Mesendoderm (in vitro differentiated cells): ENCODE measurements at regions not wholly inside any gene's neighbourhood (a gene's known extent, or its start where the extent isn't known, plus 50 kb on each side); places are given as distances from the start of the nearest gene placed in this dataset.

Experiments used
- DNase-seq: peaks from one replicate; pipeline ENCODE4 v3.0.0; 2013
- H2AK5ac ChIP-seq: 2 replicates; pipeline ENCODE4 v1.6.1; 2013; ENCODE audit warnings: low read length, inconsistent platforms
- H2BK120ac ChIP-seq: 2 replicates; pipeline ENCODE4 v1.6.1; 2013; ENCODE audit warnings: low read depth, mild to moderate bottlenecking, low read length, moderate library complexity, mixed read lengths
- H2BK15ac ChIP-seq: replicated peaks from 2 replicates; pipeline ENCODE4 v1.6.1; 2013; ENCODE audit warnings: low read depth, mild to moderate bottlenecking, moderate library complexity
- H2BK5ac ChIP-seq: 2 replicates; pipeline ENCODE4 v1.6.1; 2013; ENCODE audit warnings: low read length, inconsistent platforms
- H3K18ac ChIP-seq: 2 replicates; pipeline ENCODE4 v1.6.1; 2013; ENCODE audit warnings: mild to moderate bottlenecking, low read length, mixed read lengths
- H3K23ac ChIP-seq: one replicate; pipeline ENCODE4 v1.6.1; 2013; ENCODE audit warnings: low read length
- H3K27ac ChIP-seq: 2 replicates; pipeline ENCODE4 v1.5.1; 2013; ENCODE audit warnings: low read depth, mild to moderate bottlenecking, inconsistent platforms, low read length, moderate library complexity
- H3K27me3 ChIP-seq: 2 replicates; pipeline ENCODE4 v1.6.1; 2013; ENCODE audit warnings: low read length, control low read depth, mild to moderate bottlenecking, inconsistent platforms; ENCODE audit not compliant: insufficient read depth, poor library complexity
- H3K36me3 ChIP-seq: 2 replicates; pipeline ENCODE4 v1.6.1; 2013; ENCODE audit warnings: low read length, inconsistent platforms; ENCODE audit not compliant: control insufficient read depth, insufficient read depth
- H3K4ac ChIP-seq: one replicate; pipeline ENCODE4 v1.6.1; 2013; ENCODE audit warnings: low read depth, mild to moderate bottlenecking, low read length, moderate library complexity
- H3K4me1 ChIP-seq: 2 replicates; pipeline ENCODE4 v1.6.1; 2013; ENCODE audit warnings: low read depth, low read length, inconsistent platforms; ENCODE audit not compliant: control insufficient read depth
- H3K4me2 ChIP-seq: 2 replicates; pipeline ENCODE4 v1.6.1; 2013; ENCODE audit warnings: low read length
- H3K4me3 ChIP-seq: 2 replicates; pipeline ENCODE4 v1.5.1; 2013; ENCODE audit warnings: mild to moderate bottlenecking, low read length
- H3K56ac ChIP-seq: one replicate; pipeline ENCODE4 v1.6.1; 2013; ENCODE audit warnings: low read length
- H3K79me1 ChIP-seq: 2 replicates; pipeline ENCODE4 v1.6.1; 2013; ENCODE audit warnings: low read length, inconsistent platforms
- H3K79me2 ChIP-seq: 2 replicates; pipeline ENCODE4 v1.6.1; 2013; ENCODE audit warnings: mild to moderate bottlenecking, low read length; ENCODE audit not compliant: control insufficient read depth, insufficient read depth
- H3K9ac ChIP-seq: 2 replicates; pipeline ENCODE4 v1.6.1; 2013; ENCODE audit warnings: low read length, inconsistent platforms
- H4K5ac ChIP-seq: one replicate; pipeline ENCODE4 v1.6.1; 2013; ENCODE audit warnings: low read length
- H4K8ac ChIP-seq: one replicate; pipeline ENCODE4 v1.6.1; 2013; ENCODE audit warnings: low read depth, mild to moderate bottlenecking, control low read depth, low read length, moderate library complexity
- WGBS: extraction: QIAGEN DNeasy Blood & Tissue Kit; methylation state at CpG from one replicate; pipeline ENCODE4 v1.1.7; 2013; ENCODE audit warnings: low lambda C conversion rate, missing lambda C conversion rate; ENCODE audit not compliant: insufficient coverage; ENCODE audit errors: extremely low coverage; 5-methylcytosine and 5-hydroxymethylcytosine counted together

GRCh38 chr2:38427936-38428335 is 50.9 kb upstream of the ATL2 start:
- Histone ChIP-seq H3K23ac (no peak overlapping the region), H3K36me3 (no peaks in the 10 kb centered on the region), H2BK5ac (no peak overlapping the region), H4K8ac (no peak overlapping the region), H3K79me2 (no peaks in the 10 kb centered on the region), H2BK15ac (no peak overlapping the region), H4K5ac (no peak overlapping the region), H3K9ac (no peak overlapping the region), H2BK120ac (no peak overlapping the region), H3K27ac (no peak overlapping the region), H2AK5ac (no peak overlapping the region), H3K4ac (no peak overlapping the region), H3K4me1 (peaks cover 12% of the 10 kb centered on the region), H3K27me3 (no peaks in the 10 kb centered on the region), H3K79me1 (no peaks in the 10 kb centered on the region), H3K4me3 (no peak overlapping the region), H3K56ac (no peak overlapping the region), H3K18ac (no peak overlapping the region), H3K4me2 (no peak overlapping the region)
- no peak for DNase-seq
- no CpG with 5 or more reads among the region's 6 CpGs for WGBS

- Histone ChIP-seq H3K4ac (no peak overlapping the region), H3K27me3 (no peaks in the 10 kb centered on the region), H3K4me3 (no peak overlapping the region), H3K79me1 (no peaks in the 10 kb centered on the region), H4K5ac (no peak overlapping the region), H3K4me2 (no peak overlapping the region), H3K36me3 (no peaks in the 10 kb centered on the region), H3K27ac (no peak overlapping the region), H3K56ac (no peak overlapping the region), H3K79me2 (no peaks in the 10 kb centered on the region), H4K8ac (no peak overlapping the region), H2BK120ac (no peak overlapping the region), H2BK15ac (no peak overlapping the region), H3K23ac (no peak overlapping the region), H2AK5ac (no peak overlapping the region), H2BK5ac (no peak overlapping the region), H3K18ac (no peak overlapping the region), H3K4me1 (peaks cover 9% of the 10 kb centered on the region), H3K9ac (no peak overlapping the region)
- no CpG with 5 or more reads among the region's 5 CpGs for WGBS
- no peak for DNase-seq
Measured at GRCh38 chr2:38427054-38427453, 50.0 kb upstream of the ATL2 start.
